PFSK-1 (cell line): ENCODE measurements at regions not wholly inside any gene's neighbourhood (a gene's known extent, or its start where the extent isn't known, plus 50 kb on each side); places are given as distances from the start of the nearest gene placed in this dataset.

Experiments used
- POLR2AphosphoS5 ChIP-seq: IDR thresholded peaks from 2 replicates; pipeline ENCODE4 v1.6.1; 2012; ENCODE audit warnings: low read depth, mild to moderate bottlenecking, control low read depth, low read length, moderate library complexity
- SIN3A ChIP-seq: IDR thresholded peaks from 2 replicates; pipeline ENCODE4 v1.6.1; 2012; ENCODE audit warnings: mild to moderate bottlenecking, low read length, moderate library complexity, borderline replicate concordance; ENCODE audit not compliant: insufficient read depth
- TAF1 ChIP-seq: IDR thresholded peaks from 2 replicates; pipeline ENCODE4 v1.6.1; 2012; ENCODE audit warnings: low read length, control low read depth, borderline replicate concordance; ENCODE audit not compliant: insufficient read depth

- TF ChIP-seq POLR2AphosphoS5 (no peak), SIN3A (no peak), TAF1 (no peak)
Observed at GRCh38 chr4:98758182-98758581, 99.8 kb upstream of the TSPAN5 start.
